ENCODE measurements at regions not wholly inside any gene's neighbourhood (a gene's known extent, or its start where the extent isn't known, plus 50 kb on each side); places are given as distances from the start of the nearest gene placed in this dataset.

GRCh38 chr18:44514766-44515165 lies 165.9 kb upstream of the SETBP1 start:
- DNase-seq (ENCODE audit: low spot score in 2 of 2) = no peak
- 91 to 98% methylated on average over 1 of the region's 1 CpG for WGBS, 2 donors
- TF ChIP-seq, protein P1, sequence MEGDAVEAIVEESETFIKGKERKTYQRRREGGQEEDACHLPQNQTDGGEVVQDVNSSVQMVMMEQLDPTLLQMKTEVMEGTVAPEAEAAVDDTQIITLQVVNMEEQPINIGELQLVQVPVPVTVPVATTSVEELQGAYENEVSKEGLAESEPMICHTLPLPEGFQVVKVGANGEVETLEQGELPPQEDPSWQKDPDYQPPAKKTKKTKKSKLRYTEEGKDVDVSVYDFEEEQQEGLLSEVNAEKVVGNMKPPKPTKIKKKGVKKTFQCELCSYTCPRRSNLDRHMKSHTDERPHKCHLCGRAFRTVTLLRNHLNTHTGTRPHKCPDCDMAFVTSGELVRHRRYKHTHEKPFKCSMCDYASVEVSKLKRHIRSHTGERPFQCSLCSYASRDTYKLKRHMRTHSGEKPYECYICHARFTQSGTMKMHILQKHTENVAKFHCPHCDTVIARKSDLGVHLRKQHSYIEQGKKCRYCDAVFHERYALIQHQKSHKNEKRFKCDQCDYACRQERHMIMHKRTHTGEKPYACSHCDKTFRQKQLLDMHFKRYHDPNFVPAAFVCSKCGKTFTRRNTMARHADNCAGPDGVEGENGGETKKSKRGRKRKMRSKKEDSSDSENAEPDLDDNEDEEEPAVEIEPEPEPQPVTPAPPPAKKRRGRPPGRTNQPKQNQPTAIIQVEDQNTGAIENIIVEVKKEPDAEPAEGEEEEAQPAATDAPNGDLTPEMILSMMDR (IDR thresholded peaks at IDR 0.05) = no peak
- TF ChIP-seq POLR2A (IDR thresholded peaks at IDR 0.05) = no peak
- intact Hi-C loops (cut with DNase I; ENCODE audit: low total_unique reads) = no loop called here
- no peak overlapping the region for H3K4me3 ChIP-seq (ENCODE audit: low read depth, poor library complexity, severe bottlenecking)

DNA sequence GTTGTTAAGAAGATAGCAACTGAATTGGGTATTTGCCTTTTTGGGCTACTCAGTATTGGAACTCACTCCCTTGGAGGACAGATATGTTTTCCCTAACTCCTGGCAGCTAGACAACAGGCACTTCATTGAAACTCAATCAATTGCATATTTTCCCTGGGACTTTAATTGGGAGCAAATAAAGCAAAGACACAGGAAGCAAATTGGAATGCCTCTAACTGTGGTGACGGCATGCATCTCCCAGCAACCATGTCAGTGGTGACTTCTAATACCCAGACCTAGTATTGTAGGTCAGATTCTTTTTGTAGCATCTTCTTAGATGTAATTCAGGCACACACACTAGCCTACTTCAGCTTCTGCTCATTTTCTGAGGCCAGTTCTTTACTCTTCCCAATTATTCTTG lies 164.2 kb upstream of the SETBP1 start:
- intact Hi-C loops (cut with DNase I; ENCODE audit: low total_unique reads) = no loop called here
- 67 to 78% methylated on average over 1 of the region's 1 CpG for WGBS, 2 donors
- TF ChIP-seq POLR2A (IDR thresholded peaks at IDR 0.05) = no peak
- TF ChIP-seq, protein P1 (IDR thresholded peaks at IDR 0.05) = no peak
- H3K4me3 ChIP-seq (ENCODE audit: low read depth, poor library complexity, severe bottlenecking) = no peak overlapping the region
- no peak for DNase-seq (ENCODE audit: low spot score in 2 of 2)

DNA sequence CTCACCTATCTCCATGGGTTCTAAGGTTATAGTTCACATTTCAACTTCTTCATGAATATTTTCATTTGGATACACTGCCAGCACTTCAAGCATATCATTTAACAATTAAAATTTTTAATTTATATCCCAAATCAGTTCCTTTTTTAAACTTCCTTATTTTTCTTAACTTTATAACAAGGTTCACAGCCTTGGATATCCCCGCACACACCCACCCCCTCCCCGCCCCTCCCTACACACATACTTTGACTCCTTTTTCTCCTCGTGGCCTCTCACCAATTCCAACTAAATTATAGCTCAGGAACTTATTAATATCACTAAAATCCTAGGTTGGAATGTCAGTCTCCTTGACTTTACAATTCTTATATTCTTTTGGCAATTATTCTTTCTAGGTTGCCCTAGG lies 163.6 kb upstream of the SETBP1 start:
- intact Hi-C loops (cut with DNase I; ENCODE audit: low total_unique reads) = no loop called here
- DNase-seq (ENCODE audit: low spot score in 2 of 2) = no peak
- no peak overlapping the region for H3K4me3 ChIP-seq (ENCODE audit: low read depth, poor library complexity, severe bottlenecking)
- 70 to 75% methylated on average over 3 of the region's 3 CpGs for WGBS, 2 donors
- TF ChIP-seq POLR2A (IDR thresholded peaks at IDR 0.05) = no peak
- TF ChIP-seq, protein P1 (IDR thresholded peaks at IDR 0.05) = no peak

DNA sequence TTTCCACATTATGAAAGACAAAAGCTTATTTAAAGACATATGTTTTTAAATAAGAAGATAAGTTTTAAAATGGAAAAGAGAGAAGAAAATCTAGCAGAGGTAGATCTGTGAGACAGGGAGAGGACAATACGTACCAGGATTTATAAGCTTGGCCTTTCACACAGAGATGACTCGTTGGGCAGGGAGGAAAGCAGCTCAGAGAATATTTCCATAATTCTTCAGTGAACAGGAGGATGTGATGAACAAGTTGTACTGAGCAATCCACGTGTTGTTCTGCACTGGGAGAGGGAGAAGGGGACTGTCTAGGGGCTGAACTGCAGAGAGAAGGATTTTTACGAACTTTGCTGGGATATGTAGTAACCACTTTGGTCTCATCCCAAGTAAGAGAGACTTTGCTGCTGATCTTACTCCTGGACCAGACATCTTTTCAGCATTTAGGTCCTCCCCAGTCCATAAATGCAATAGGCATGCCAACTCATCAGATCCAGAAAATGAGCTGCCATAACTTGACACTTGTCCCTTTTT lies 162.5 kb upstream of the SETBP1 start:
- TF ChIP-seq, protein P1 (IDR thresholded peaks at IDR 0.05) = no peak
- TF ChIP-seq POLR2A (IDR thresholded peaks at IDR 0.05) = no peak
- WGBS, 2 donors = 55 to 64% methylated on average over 4 of the region's 4 CpGs

GRCh38 chr18:44518666-44519065 lies 162.0 kb upstream of the SETBP1 start:
- H3K4me3 ChIP-seq (ENCODE audit: low read depth, poor library complexity, severe bottlenecking) = no peak overlapping the region
- DNase-seq (ENCODE audit: low spot score in 2 of 2) = no peak
- intact Hi-C loops (cut with DNase I; ENCODE audit: low total_unique reads) = no loop called here
- TF ChIP-seq POLR2A (IDR thresholded peaks at IDR 0.05) = no peak
- TF ChIP-seq, protein P1 (IDR thresholded peaks at IDR 0.05) = no peak
- 65 to 76% methylated on average over 1 of the region's 1 CpG for WGBS, 2 donors

More for the DNA sequence above, 162.5 kb upstream of the SETBP1 start:
- no peak overlapping the region for H3K4me3 ChIP-seq (ENCODE audit: low read depth, poor library complexity, severe bottlenecking)
- DNase-seq (ENCODE audit: low spot score in 2 of 2) = no peak
- intact Hi-C loops (cut with DNase I; ENCODE audit: low total_unique reads) = no loop called here

GRCh38 chr18:44520981-44521667 lies 159.6 kb upstream of the SETBP1 start:
- 81 to 84% methylated on average over 3 of the region's 3 CpGs for WGBS, 2 donors
- no peak for DNase-seq (ENCODE audit: low spot score in 2 of 2)
- intact Hi-C loops (cut with DNase I; ENCODE audit: low total_unique reads) = no loop called here
- TF ChIP-seq, protein P1 (IDR thresholded peaks at IDR 0.05) = no peak
- TF ChIP-seq POLR2A (IDR thresholded peaks at IDR 0.05) = no peak
- H3K4me3 ChIP-seq (ENCODE audit: low read depth, poor library complexity, severe bottlenecking) = no peak overlapping the region
